Esophagus muscularis mucosa (tissue), 2 donors: ENCODE measurements at regions not wholly inside any gene's neighbourhood (a gene's known extent, or its start where the extent isn't known, plus 50 kb on each side); places are given as distances from the start of the nearest gene placed in this dataset.

ENCODE experiments used
- POLR2A ChIP-seq: fragments of 450-650 bp; IDR thresholded peaks from one replicate; pipeline ENCODE4 v1.6.1; 2017; ENCODE audit warnings: antibody characterized with exemption, moderate library complexity, mild to moderate bottlenecking, low read depth
- POLR2AphosphoS5 ChIP-seq, 2 donors: sonication (generic); formaldehyde crosslinking; IDR thresholded peaks; one replicate each; pipeline ENCODE4 v1.6.1; 2017; ENCODE audit warnings: antibody characterized with exemption in 2 of 2

GRCh38 chr18:53800171-53800570 lies 424.3 kb downstream of the MBD2 start:
- TF ChIP-seq POLR2A (no peak), POLR2AphosphoS5 (IDR thresholded peaks at IDR 0.05) (no peak)
